Hepatocyte (in vitro differentiated cells): ENCODE measurements at regions not wholly inside any gene's neighbourhood (a gene's known extent, or its start where the extent isn't known, plus 50 kb on each side); places are given as distances from the start of the nearest gene placed in this dataset.

Experiments
- EZH2 ChIP-seq: fragments of 200-600 bp; sonication (generic); IDR thresholded peaks from 2 replicates; pipeline ENCODE4 v1.6.1; 2016; ENCODE audit warnings: antibody characterized with exemption, mild to moderate bottlenecking, borderline replicate concordance
- EZH2phosphoT487 ChIP-seq: fragments of 200-600 bp; sonication (generic); IDR thresholded peaks from one replicate; pipeline ENCODE4 v1.6.1; 2018; ENCODE audit warnings: antibody characterized with exemption, mild to moderate bottlenecking, low read depth, moderate library complexity; ENCODE audit not compliant: unreplicated experiment, severe bottlenecking
- TF ChIP-seq, protein P1 (sequence below): fragments of 200-600 bp; sonication (generic); IDR thresholded peaks from 2 replicates; pipeline ENCODE4 v1.5.1; 2016; ENCODE audit warnings: antibody characterized with exemption, mild to moderate bottlenecking; ENCODE audit not compliant: poor library complexity

DNA sequence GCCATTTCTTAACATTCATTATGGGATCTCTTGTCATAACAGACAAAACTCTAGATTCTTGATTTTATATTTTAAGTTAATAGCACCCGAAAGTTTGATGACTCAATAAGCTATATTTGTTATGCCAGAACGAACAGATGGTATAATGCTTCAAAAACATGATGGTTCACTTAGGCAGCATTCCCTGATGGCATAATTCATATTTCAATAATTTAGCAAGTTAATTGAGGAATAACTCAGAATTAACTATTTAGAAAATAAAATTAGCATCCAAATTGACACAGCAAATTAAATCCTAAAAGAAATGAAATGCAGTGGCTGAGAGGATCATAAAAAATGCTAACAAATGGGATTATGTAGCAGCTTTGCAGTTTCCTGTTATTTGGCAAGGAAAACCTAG lies 260.8 kb upstream of the MBL2 start:
- TF ChIP-seq, protein P1, sequence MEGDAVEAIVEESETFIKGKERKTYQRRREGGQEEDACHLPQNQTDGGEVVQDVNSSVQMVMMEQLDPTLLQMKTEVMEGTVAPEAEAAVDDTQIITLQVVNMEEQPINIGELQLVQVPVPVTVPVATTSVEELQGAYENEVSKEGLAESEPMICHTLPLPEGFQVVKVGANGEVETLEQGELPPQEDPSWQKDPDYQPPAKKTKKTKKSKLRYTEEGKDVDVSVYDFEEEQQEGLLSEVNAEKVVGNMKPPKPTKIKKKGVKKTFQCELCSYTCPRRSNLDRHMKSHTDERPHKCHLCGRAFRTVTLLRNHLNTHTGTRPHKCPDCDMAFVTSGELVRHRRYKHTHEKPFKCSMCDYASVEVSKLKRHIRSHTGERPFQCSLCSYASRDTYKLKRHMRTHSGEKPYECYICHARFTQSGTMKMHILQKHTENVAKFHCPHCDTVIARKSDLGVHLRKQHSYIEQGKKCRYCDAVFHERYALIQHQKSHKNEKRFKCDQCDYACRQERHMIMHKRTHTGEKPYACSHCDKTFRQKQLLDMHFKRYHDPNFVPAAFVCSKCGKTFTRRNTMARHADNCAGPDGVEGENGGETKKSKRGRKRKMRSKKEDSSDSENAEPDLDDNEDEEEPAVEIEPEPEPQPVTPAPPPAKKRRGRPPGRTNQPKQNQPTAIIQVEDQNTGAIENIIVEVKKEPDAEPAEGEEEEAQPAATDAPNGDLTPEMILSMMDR, result no peak
- TF ChIP-seq EZH2 (no peak), EZH2phosphoT487 (no peak)
